ENCODE measurements at regions not wholly inside any gene's neighbourhood (a gene's known extent, or its start where the extent isn't known, plus 50 kb on each side); places are given as distances from the start of the nearest gene placed in this dataset.

- TF ChIP-seq XBP1 (CRISPR knock-in tag; IDR thresholded peaks at IDR 0.05): no peak
- TF ChIP-seq PRDM4 (CRISPR knock-in tag; IDR thresholded peaks at IDR 0.05; ENCODE audit: borderline replicate concordance): no peak
- TF ChIP-seq U2AF1 (optimal IDR thresholded peaks at IDR 0.05; ENCODE audit: low read depth, low read length): no peak
- TF ChIP-seq POLR2A (IDR thresholded peaks at IDR 0.05; ENCODE audit: insufficient read depth in 1 of 2, low read depth in 2 of 2, low read length in 2 of 2): no peak
- TF ChIP-seq SRSF4 (IDR thresholded peaks at IDR 0.05; ENCODE audit: low read depth, low read length, poor library complexity, severe bottlenecking): no peak
- TF ChIP-seq PITX1 (CRISPR knock-in tag; IDR thresholded peaks at IDR 0.05): no peak
- TF ChIP-seq NFIC (IDR thresholded peaks at IDR 0.05; ENCODE audit: low read length): no peak
- TF ChIP-seq ARNT (IDR thresholded peaks at IDR 0.05): no peak
- TF ChIP-seq MEIS1 (CRISPR knock-in tag; IDR thresholded peaks at IDR 0.05; ENCODE audit: borderline replicate concordance): no peak
Measured at GRCh38 chr16:5325932-5326331, 228.3 kb upstream of the EEF2KMT start.

Measured in HepG2 (cell line).